Suprapubic skin (tissue), 4 donors: ENCODE measurements at regions not wholly inside any gene's neighbourhood (a gene's known extent, or its start where the extent isn't known, plus 50 kb on each side); places are given as distances from the start of the nearest gene placed in this dataset.

Experiments
- DNase-seq, 2 donors: peaks; one replicate each; pipeline ENCODE4 v3.0.0-alpha.2; 2019; ENCODE audit warnings: low spot score in 2 of 2
- H3K27ac ChIP-seq: fragments of 200-600 bp; sonication (generic); one replicate; pipeline ENCODE4 v1.5.1; 2019
- H3K27me3 ChIP-seq: fragments of 200-600 bp; sonication (generic); one replicate; pipeline ENCODE4 v1.5.1; 2019
- H3K36me3 ChIP-seq: fragments of 200-600 bp; sonication (generic); one replicate; pipeline ENCODE4 v1.5.1; 2019
- H3K4me1 ChIP-seq: fragments of 200-600 bp; sonication (generic); one replicate; pipeline ENCODE4 v1.5.1; 2019
- H3K4me3 ChIP-seq: fragments of 200-600 bp; sonication (generic); one replicate; pipeline ENCODE4 v1.5.1; 2019; ENCODE audit warnings: mild to moderate bottlenecking
- H3K9me3 ChIP-seq: fragments of 200-600 bp; sonication (generic); one replicate; pipeline ENCODE4 v1.5.1; 2019
- EP300 ChIP-seq: sonication (generic); formaldehyde crosslinking; IDR thresholded peaks from one replicate; pipeline ENCODE4 v1.6.1; 2017; ENCODE audit warnings: antibody characterized with exemption
- POLR2A ChIP-seq, 2 donors: fragments of 450-650 bp; IDR thresholded peaks; one replicate each; pipeline ENCODE4 v1.6.1; 2017; ENCODE audit warnings: antibody characterized with exemption in 2 of 2, mild to moderate bottlenecking in 2 of 2, moderate library complexity in 2 of 2
- POLR2AphosphoS5 ChIP-seq, 3 donors: sonication (generic); formaldehyde crosslinking; IDR thresholded peaks; one replicate each; pipeline ENCODE4 v1.6.1; 2017; ENCODE audit warnings: antibody characterized with exemption in 3 of 3
- WGBS: methylation state at CpG from one replicate; pipeline ENCODE4 v1.1.5; 2018; 5-methylcytosine and 5-hydroxymethylcytosine counted together
- TF ChIP-seq, protein P1 (sequence below), 2 donors: fragments of 200-600 bp in 1 of 2; fragments of 450-650 bp in 1 of 2; sonication (generic) in 1 of 2; IDR thresholded peaks; one replicate each; pipeline ENCODE4 v1.5.1; 2016 to 2019; ENCODE audit warnings: antibody characterized with exemption in 2 of 2, mild to moderate bottlenecking in 1 of 2, moderate library complexity in 1 of 2

DNA sequence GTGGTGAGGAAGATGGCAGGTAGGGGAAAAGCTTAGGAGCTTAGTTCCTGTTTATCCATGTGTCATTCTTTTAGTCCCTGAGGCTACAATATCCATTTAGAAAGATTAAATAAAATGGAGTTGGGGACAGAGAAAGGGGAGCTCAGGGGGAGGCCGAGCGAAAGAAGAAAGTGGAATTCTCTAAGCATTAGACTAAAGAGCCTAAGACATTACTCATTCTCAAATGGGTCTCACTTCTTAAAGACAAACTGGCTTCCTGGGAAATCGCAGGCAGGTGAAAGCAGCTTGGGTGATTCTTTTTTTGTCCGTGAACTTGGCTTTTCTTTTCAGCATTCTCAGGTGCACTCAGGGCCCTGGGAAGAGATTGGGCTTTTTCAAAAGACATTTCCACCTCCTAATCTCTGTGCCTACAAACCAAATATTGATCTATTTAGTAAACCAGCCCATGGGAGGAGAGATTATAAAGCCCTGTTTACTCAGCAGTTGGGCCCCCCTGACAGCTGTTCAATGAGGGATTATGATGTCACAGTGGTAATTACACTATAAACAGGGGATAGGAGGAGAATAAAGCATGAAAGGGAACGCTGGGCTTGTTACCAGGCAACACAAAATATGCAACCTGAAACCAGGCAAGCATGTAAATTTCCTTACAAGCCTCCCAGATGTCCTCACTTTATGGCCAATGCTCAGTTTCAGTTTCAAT is 584.0 kb downstream of the ACTL7B start:
- H3K4me3 ChIP-seq: no peak overlapping the region
- no peaks in the 10 kb centered on the region for H3K36me3 ChIP-seq
- H3K27ac ChIP-seq: peak overlapping the region; percentile 61
- H3K9me3 ChIP-seq: no peaks in the 10 kb centered on the region
- WGBS: 48% methylated on average over 5 of the region's 5 CpGs
- TF ChIP-seq EP300 (no peak), POLR2A (IDR thresholded peaks at IDR 0.05) (no peak), POLR2AphosphoS5 (IDR thresholded peaks at IDR 0.05) (no peak)
- TF ChIP-seq, protein P1, sequence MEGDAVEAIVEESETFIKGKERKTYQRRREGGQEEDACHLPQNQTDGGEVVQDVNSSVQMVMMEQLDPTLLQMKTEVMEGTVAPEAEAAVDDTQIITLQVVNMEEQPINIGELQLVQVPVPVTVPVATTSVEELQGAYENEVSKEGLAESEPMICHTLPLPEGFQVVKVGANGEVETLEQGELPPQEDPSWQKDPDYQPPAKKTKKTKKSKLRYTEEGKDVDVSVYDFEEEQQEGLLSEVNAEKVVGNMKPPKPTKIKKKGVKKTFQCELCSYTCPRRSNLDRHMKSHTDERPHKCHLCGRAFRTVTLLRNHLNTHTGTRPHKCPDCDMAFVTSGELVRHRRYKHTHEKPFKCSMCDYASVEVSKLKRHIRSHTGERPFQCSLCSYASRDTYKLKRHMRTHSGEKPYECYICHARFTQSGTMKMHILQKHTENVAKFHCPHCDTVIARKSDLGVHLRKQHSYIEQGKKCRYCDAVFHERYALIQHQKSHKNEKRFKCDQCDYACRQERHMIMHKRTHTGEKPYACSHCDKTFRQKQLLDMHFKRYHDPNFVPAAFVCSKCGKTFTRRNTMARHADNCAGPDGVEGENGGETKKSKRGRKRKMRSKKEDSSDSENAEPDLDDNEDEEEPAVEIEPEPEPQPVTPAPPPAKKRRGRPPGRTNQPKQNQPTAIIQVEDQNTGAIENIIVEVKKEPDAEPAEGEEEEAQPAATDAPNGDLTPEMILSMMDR (IDR thresholded peaks at IDR 0.05): no peak
- H3K27me3 ChIP-seq: no peaks in the 10 kb centered on the region
- H3K4me1 ChIP-seq: peaks cover 32% of the 10 kb centered on the region
- no peak for DNase-seq

DNA sequence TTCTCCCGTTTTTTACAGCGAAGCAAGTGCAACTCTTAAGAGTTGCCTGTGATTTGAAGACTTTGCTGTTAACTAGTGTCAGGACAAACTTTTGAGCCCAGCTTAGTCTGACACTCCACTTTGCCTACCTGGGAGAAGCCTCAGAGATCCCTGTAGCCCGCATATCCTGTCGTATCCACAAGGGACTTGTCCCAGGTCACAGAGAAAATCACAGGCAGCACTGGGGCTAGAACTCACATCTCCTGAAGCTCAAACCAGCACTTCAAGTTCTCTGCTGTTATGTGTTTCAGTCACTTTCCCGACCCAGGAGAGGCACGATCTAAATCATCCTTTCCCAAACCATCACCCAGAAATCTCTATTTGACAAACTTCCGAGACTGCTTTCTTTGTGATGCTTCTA is 584.5 kb downstream of the ACTL7B start:
- no peaks in the 10 kb centered on the region for H3K27me3 ChIP-seq
- no peaks in the 10 kb centered on the region for H3K36me3 ChIP-seq
- 77% methylated on average over 7 of the region's 7 CpGs for WGBS
- peaks cover 31% of the 10 kb centered on the region for H3K4me1 ChIP-seq
- TF ChIP-seq, protein P1 (IDR thresholded peaks at IDR 0.05): no peak
- TF ChIP-seq EP300 (no peak), POLR2AphosphoS5 (IDR thresholded peaks at IDR 0.05) (no peak), POLR2A (IDR thresholded peaks at IDR 0.05) (no peak)
- no peak for DNase-seq
- no peaks in the 10 kb centered on the region for H3K9me3 ChIP-seq
- H3K27ac ChIP-seq: peak overlapping the region; percentile 57
- no peak overlapping the region for H3K4me3 ChIP-seq

DNA sequence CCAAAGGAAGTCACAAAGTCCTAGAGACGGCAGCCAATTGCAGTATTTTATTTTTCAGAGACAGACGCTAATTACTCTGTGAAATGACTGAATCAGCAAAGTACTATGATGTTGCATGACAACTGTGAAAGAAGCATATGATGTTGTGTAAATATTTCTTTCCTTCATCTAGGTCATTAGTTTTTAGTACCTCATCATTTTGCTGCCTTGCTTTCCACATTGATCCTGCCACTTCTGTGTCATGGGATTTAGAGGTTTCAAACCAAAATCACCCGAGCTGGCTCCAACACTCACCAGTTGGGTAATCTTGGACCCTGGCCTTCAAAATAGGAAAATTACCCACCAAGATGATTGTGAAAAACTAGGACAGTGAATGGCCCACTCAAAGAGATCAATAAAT is 585.2 kb downstream of the ACTL7B start:
- no peak for DNase-seq

DNA sequence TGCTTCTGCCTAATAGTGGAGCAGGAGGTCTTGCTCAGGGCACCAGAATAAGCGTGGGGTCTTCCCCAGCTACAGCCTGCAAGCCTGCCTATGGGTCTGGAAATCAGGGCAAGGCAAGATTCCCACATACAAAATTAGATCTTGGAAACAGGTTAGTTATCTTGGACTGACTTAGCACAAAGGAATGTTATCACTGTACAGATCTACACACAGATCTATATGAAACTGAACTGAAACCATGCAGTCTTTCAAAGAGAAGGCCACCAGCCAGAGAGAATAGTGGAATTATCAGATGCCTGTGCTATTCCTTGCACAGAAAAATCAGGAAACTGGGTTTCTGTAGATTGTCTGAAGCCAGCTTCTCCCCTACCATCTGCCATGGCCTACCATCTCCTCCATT is 585.7 kb downstream of the ACTL7B start:
- WGBS: 77% methylated on average over 1 of the region's 1 CpG
- Histone ChIP-seq H3K27ac (peak overlapping the region; percentile 57), H3K4me1 (peaks cover 31% of the 10 kb centered on the region), H3K36me3 (no peaks in the 10 kb centered on the region), H3K9me3 (no peaks in the 10 kb centered on the region), H3K4me3 (no peak overlapping the region), H3K27me3 (no peaks in the 10 kb centered on the region)
- TF ChIP-seq POLR2A (IDR thresholded peaks at IDR 0.05) (no peak), EP300 (no peak), POLR2AphosphoS5 (IDR thresholded peaks at IDR 0.05) (no peak)
- TF ChIP-seq, protein P1 (IDR thresholded peaks at IDR 0.05): no peak
- no peak for DNase-seq

More for the DNA sequence above, 585.2 kb downstream of the ACTL7B start:
- no peaks in the 10 kb centered on the region for H3K27me3 ChIP-seq
- H3K4me3 ChIP-seq: no peak overlapping the region
- peaks cover 31% of the 10 kb centered on the region for H3K4me1 ChIP-seq
- H3K9me3 ChIP-seq: no peaks in the 10 kb centered on the region
- no peaks in the 10 kb centered on the region for H3K36me3 ChIP-seq
- H3K27ac ChIP-seq: peak overlapping the region; percentile 57
- TF ChIP-seq, protein P1 (IDR thresholded peaks at IDR 0.05): no peak
- no peak for TF ChIP-seq POLR2AphosphoS5 (IDR thresholded peaks at IDR 0.05)
- WGBS: 64% methylated on average over 3 of the region's 3 CpGs

DNA sequence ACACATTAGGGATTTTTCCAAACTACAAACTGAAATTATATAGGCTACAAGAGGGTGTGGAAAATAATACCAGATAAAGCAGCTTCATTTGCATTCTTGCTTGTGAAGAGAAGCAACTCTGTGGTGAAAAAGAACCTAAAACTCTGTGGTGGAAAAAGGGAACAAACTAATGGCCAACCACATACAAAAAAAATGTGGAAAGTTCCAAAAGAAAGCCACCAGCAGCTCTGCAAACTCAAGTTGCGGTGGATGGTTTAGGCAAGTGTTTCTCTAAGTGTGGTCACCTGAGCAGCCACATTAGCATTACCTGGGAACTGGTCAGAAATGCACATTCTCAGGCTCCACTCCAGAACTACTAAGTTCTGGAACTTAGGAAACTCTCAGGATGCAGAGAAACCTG is 586.4 kb downstream of the ACTL7B start:
- no peak for DNase-seq

More for the DNA sequence above, 586.4 kb downstream of the ACTL7B start:
- no peaks in the 10 kb centered on the region for H3K36me3 ChIP-seq
- 95% methylated on average over 1 of the region's 1 CpG for WGBS
- H3K27ac ChIP-seq: peak overlapping the region; percentile 57
- H3K27me3 ChIP-seq: no peaks in the 10 kb centered on the region
- TF ChIP-seq POLR2AphosphoS5 (IDR thresholded peaks at IDR 0.05) (no peak), POLR2A (IDR thresholded peaks at IDR 0.05) (no peak), EP300 (no peak)
- TF ChIP-seq, protein P1 (IDR thresholded peaks at IDR 0.05): no peak
- H3K4me3 ChIP-seq: no peak overlapping the region
- no peaks in the 10 kb centered on the region for H3K9me3 ChIP-seq
- peaks cover 31% of the 10 kb centered on the region for H3K4me1 ChIP-seq
